ENCODE measurements at regions not wholly inside any gene's neighbourhood (a gene's known extent, or its start where the extent isn't known, plus 50 kb on each side); places are given as distances from the start of the nearest gene placed in this dataset.

- H3K27ac ChIP-seq: no peak overlapping the region
- no peak overlapping the region for H2AFZ ChIP-seq
- H3K27me3 ChIP-seq (ENCODE audit: control insufficient read depth, insufficient read depth, low read length): no peaks in the 10 kb centered on the region
- H3K36me3 ChIP-seq (ENCODE audit: control insufficient read depth, insufficient read depth, low read length): no peaks in the 10 kb centered on the region
- no peaks in the 10 kb centered on the region for H3K9me3 ChIP-seq (ENCODE audit: control insufficient read depth, low read length)
- H3K79me2 ChIP-seq: no peaks in the 10 kb centered on the region
- H3K9ac ChIP-seq: no peak overlapping the region
- no peaks in the 10 kb centered on the region for H3K4me1 ChIP-seq
- H3K4me3 ChIP-seq (ENCODE audit: low read depth, low read length): no peak overlapping the region
- TF ChIP-seq CTCF (IDR thresholded peaks at IDR 0.05): no peak
- H3K4me2 ChIP-seq (ENCODE audit: low read length): no peak overlapping the region
Measured at GRCh38 chr7:84390845-84391244, 196.3 kb upstream of the SEMA3A start.

GRCh38 chr7:84389242-84389641 lies 194.7 kb upstream of the SEMA3A start:
- no peak overlapping the region for H3K4me2 ChIP-seq (ENCODE audit: low read length)
- no peak overlapping the region for H2AFZ ChIP-seq
- H3K36me3 ChIP-seq (ENCODE audit: control insufficient read depth, insufficient read depth, low read length): no peaks in the 10 kb centered on the region
- H3K9me3 ChIP-seq (ENCODE audit: control insufficient read depth, low read length): no peaks in the 10 kb centered on the region
- H3K4me1 ChIP-seq: no peaks in the 10 kb centered on the region
- H3K9ac ChIP-seq: no peak overlapping the region
- no peaks in the 10 kb centered on the region for H3K79me2 ChIP-seq
- H3K4me3 ChIP-seq (ENCODE audit: low read depth, low read length): no peak overlapping the region
- no peaks in the 10 kb centered on the region for H3K27me3 ChIP-seq (ENCODE audit: control insufficient read depth, insufficient read depth, low read length)
- no peak overlapping the region for H3K27ac ChIP-seq
- no peak for TF ChIP-seq CTCF (IDR thresholded peaks at IDR 0.05)

- no peaks in the 10 kb centered on the region for H3K27me3 ChIP-seq (ENCODE audit: control insufficient read depth, insufficient read depth, low read length)
- no peak overlapping the region for H2AFZ ChIP-seq
- TF ChIP-seq CTCF (IDR thresholded peaks at IDR 0.05): no peak
- H3K4me2 ChIP-seq (ENCODE audit: low read length): no peak overlapping the region
- no peaks in the 10 kb centered on the region for H3K9me3 ChIP-seq (ENCODE audit: control insufficient read depth, low read length)
- no peak overlapping the region for H3K4me3 ChIP-seq (ENCODE audit: low read depth, low read length)
- no peaks in the 10 kb centered on the region for H3K4me1 ChIP-seq
- no peak overlapping the region for H3K9ac ChIP-seq
- H3K27ac ChIP-seq: no peak overlapping the region
- H3K79me2 ChIP-seq: no peaks in the 10 kb centered on the region
- no peaks in the 10 kb centered on the region for H3K36me3 ChIP-seq (ENCODE audit: control insufficient read depth, insufficient read depth, low read length)
Measured at GRCh38 chr7:84387595-84387994, 193.0 kb upstream of the SEMA3A start.

- Histone ChIP-seq H3K27me3 (ENCODE audit: control insufficient read depth, insufficient read depth, low read length) (no peaks in the 10 kb centered on the region), H3K4me2 (ENCODE audit: low read length) (no peak overlapping the region), H3K27ac (no peak overlapping the region), H2AFZ (no peak overlapping the region), H3K9ac (no peak overlapping the region), H3K4me3 (ENCODE audit: low read depth, low read length) (no peak overlapping the region), H3K79me2 (no peaks in the 10 kb centered on the region), H3K9me3 (ENCODE audit: control insufficient read depth, low read length) (no peaks in the 10 kb centered on the region), H3K4me1 (no peaks in the 10 kb centered on the region), H3K36me3 (ENCODE audit: control insufficient read depth, insufficient read depth, low read length) (no peaks in the 10 kb centered on the region)
- TF ChIP-seq CTCF (IDR thresholded peaks at IDR 0.05): no peak
Measured at GRCh38 chr7:84384417-84384816, 189.8 kb upstream of the SEMA3A start.

GRCh38 chr7:84379446-84379845 lies 184.9 kb upstream of the SEMA3A start:
- Histone ChIP-seq H3K27ac (no peak overlapping the region), H3K9ac (no peak overlapping the region), H3K36me3 (ENCODE audit: control insufficient read depth, insufficient read depth, low read length) (no peaks in the 10 kb centered on the region), H3K4me1 (no peaks in the 10 kb centered on the region), H3K79me2 (no peaks in the 10 kb centered on the region), H3K4me3 (ENCODE audit: low read depth, low read length) (no peak overlapping the region), H2AFZ (no peak overlapping the region), H3K27me3 (ENCODE audit: control insufficient read depth, insufficient read depth, low read length) (no peaks in the 10 kb centered on the region), H3K4me2 (ENCODE audit: low read length) (no peak overlapping the region), H3K9me3 (ENCODE audit: control insufficient read depth, low read length) (no peaks in the 10 kb centered on the region)
- TF ChIP-seq CTCF (IDR thresholded peaks at IDR 0.05): no peak

All from parathyroid adenoma (tissue), 2 donors.